Colonic mucosa (tissue), 4 donors: ENCODE measurements at regions not wholly inside any gene's neighbourhood (a gene's known extent, or its start where the extent isn't known, plus 50 kb on each side); places are given as distances from the start of the nearest gene placed in this dataset.

ENCODE experiments used
- DNase-seq: peaks from one replicate; pipeline ENCODE4 v3.0.0-alpha.2; 2020
- H3K27ac ChIP-seq: fragments of 200-600 bp; one replicate; pipeline ENCODE4 v1.8.0; 2021
- H3K27me3 ChIP-seq: fragments of 200-600 bp; one replicate; pipeline ENCODE4 v1.8.0; 2021
- H3K36me3 ChIP-seq: fragments of 200-600 bp; one replicate; pipeline ENCODE4 v1.8.0; 2021
- H3K4me1 ChIP-seq: fragments of 200-600 bp; one replicate; pipeline ENCODE4 v1.8.0; 2021; ENCODE audit warnings: mild to moderate bottlenecking
- H3K4me3 ChIP-seq: fragments of 200-600 bp; one replicate; pipeline ENCODE4 v1.8.0; 2021
- H3K9ac ChIP-seq, 2 donors: one replicate each; pipeline ENCODE4 v1.7.0; 2013; ENCODE audit warnings: control low read depth in 2 of 2, low read depth in 2 of 2, low read length in 2 of 2
- H3K9me3 ChIP-seq: fragments of 200-600 bp; one replicate; pipeline ENCODE4 v1.8.0; 2021
- CTCF ChIP-seq: fragments of 200-600 bp; IDR thresholded peaks from one replicate; pipeline ENCODE4 v1.8.0; 2022; ENCODE audit warnings: antibody characterized with exemption, mild to moderate bottlenecking
- intact Hi-C: fragments of 100-400 bp; cut with DNase I; formaldehyde crosslinking; loops from one replicate; pipeline ENCODE4 v1.14.1; 2022
- donor health status: healthy.
- donor health status: DM: no; HTN: no; CAD: no.
- donor health status: DM: no; HTN: no; CAD: no.

GRCh38 chr2:52294628-52295027, 1262.7 kb upstream of the NRXN1 start:
- H3K9me3 ChIP-seq = no peaks in the 10 kb centered on the region
- no peak overlapping the region for H3K9ac ChIP-seq
- DNase-seq = no peak
- no peaks in the 10 kb centered on the region for H3K4me1 ChIP-seq
- intact Hi-C loops = no loop called here
- H3K27ac ChIP-seq = no peak overlapping the region
- H3K4me3 ChIP-seq = no peak overlapping the region
- no peak for TF ChIP-seq CTCF
- H3K27me3 ChIP-seq = no peaks in the 10 kb centered on the region
- no peaks in the 10 kb centered on the region for H3K36me3 ChIP-seq

- no peak for TF ChIP-seq CTCF
- no peaks in the 10 kb centered on the region for H3K27me3 ChIP-seq
- H3K9ac ChIP-seq = no peak overlapping the region
- no peaks in the 10 kb centered on the region for H3K9me3 ChIP-seq
- H3K27ac ChIP-seq = no peak overlapping the region
- H3K4me3 ChIP-seq = no peak overlapping the region
- H3K4me1 ChIP-seq = no peaks in the 10 kb centered on the region
- no peak for DNase-seq
- intact Hi-C loops = no loop called here
- no peaks in the 10 kb centered on the region for H3K36me3 ChIP-seq
Measured at GRCh38 chr2:52292801-52293200, 1260.9 kb upstream of the NRXN1 start.

GRCh38 chr2:52289741-52290140, 1257.8 kb upstream of the NRXN1 start:
- Histone ChIP-seq H3K27ac (no peak overlapping the region), H3K9ac (no peak overlapping the region), H3K4me3 (no peak overlapping the region), H3K9me3 (no peaks in the 10 kb centered on the region), H3K4me1 (no peaks in the 10 kb centered on the region), H3K27me3 (no peaks in the 10 kb centered on the region), H3K36me3 (no peaks in the 10 kb centered on the region)
- no peak for DNase-seq
- intact Hi-C loops = no loop called here
- TF ChIP-seq CTCF = no peak

GRCh38 chr2:52288596-52288995, 1256.7 kb upstream of the NRXN1 start:
- Histone ChIP-seq H3K27ac (no peak overlapping the region), H3K4me1 (no peaks in the 10 kb centered on the region), H3K27me3 (no peaks in the 10 kb centered on the region), H3K9ac (no peak overlapping the region), H3K36me3 (no peaks in the 10 kb centered on the region), H3K9me3 (no peaks in the 10 kb centered on the region), H3K4me3 (no peak overlapping the region)
- DNase-seq = no peak
- no peak for TF ChIP-seq CTCF
- intact Hi-C loops = no loop called here

GRCh38 chr2:52269696-52270485, 1238.0 kb upstream of the NRXN1 start:
- Histone ChIP-seq H3K9me3 (no peaks in the 10 kb centered on the region), H3K27ac (no peak overlapping the region), H3K36me3 (no peaks in the 10 kb centered on the region), H3K9ac (no peak overlapping the region), H3K4me3 (no peak overlapping the region), H3K4me1 (no peaks in the 10 kb centered on the region), H3K27me3 (no peaks in the 10 kb centered on the region)
- intact Hi-C loops = no loop called here
- TF ChIP-seq CTCF = no peak
- DNase-seq = no peak
